ENCODE measurements at regions not wholly inside any gene's neighbourhood (a gene's known extent, or its start where the extent isn't known, plus 50 kb on each side); places are given as distances from the start of the nearest gene placed in this dataset.

GRCh38 chr5:174204535-174205313 lies 159.2 kb downstream of the NSG2 start:
- TF ChIP-seq GATA1 (IDR thresholded peaks at IDR 0.05; ENCODE audit: low read depth, low read length) (no peak), POLR2A (IDR thresholded peaks at IDR 0.05; ENCODE audit: low read length) (no peak)
- no peak for DNase-seq

GRCh38 chr5:174205939-174206338 lies 160.4 kb downstream of the NSG2 start:
- DNase-seq: no peak
- TF ChIP-seq GATA1 (IDR thresholded peaks at IDR 0.05; ENCODE audit: low read depth, low read length): no peak
- TF ChIP-seq POLR2A (IDR thresholded peaks at IDR 0.05; ENCODE audit: low read length): no peak

- DNase-seq: no peak
- TF ChIP-seq GATA1 (IDR thresholded peaks at IDR 0.05; ENCODE audit: low read depth, low read length): no peak
- no peak for TF ChIP-seq POLR2A (IDR thresholded peaks at IDR 0.05; ENCODE audit: low read length)
Observed at GRCh38 chr5:174210596-174211276, 165.2 kb downstream of the NSG2 start.

GRCh38 chr5:174211277-174211626 lies 165.7 kb downstream of the NSG2 start:
- no peak for DNase-seq
- no peak for TF ChIP-seq POLR2A (IDR thresholded peaks at IDR 0.05; ENCODE audit: low read length)

GRCh38 chr5:174217527-174217926 lies 172.0 kb downstream of the NSG2 start:
- no peak for TF ChIP-seq GATA1 (IDR thresholded peaks at IDR 0.05; ENCODE audit: low read depth, low read length)
- no peak for TF ChIP-seq POLR2A (IDR thresholded peaks at IDR 0.05; ENCODE audit: low read length)
- DNase-seq: no peak

- TF ChIP-seq GATA1 (IDR thresholded peaks at IDR 0.05; ENCODE audit: low read depth, low read length) (no peak), POLR2A (IDR thresholded peaks at IDR 0.05; ENCODE audit: low read length) (no peak)
- no peak for DNase-seq
Observed at GRCh38 chr5:174218162-174218561, 172.7 kb downstream of the NSG2 start.

GRCh38 chr5:174220417-174220816 lies 174.9 kb downstream of the NSG2 start:
- DNase-seq: no peak
- TF ChIP-seq POLR2A (IDR thresholded peaks at IDR 0.05; ENCODE audit: low read length): no peak
- TF ChIP-seq GATA1 (IDR thresholded peaks at IDR 0.05; ENCODE audit: low read depth, low read length): no peak

- TF ChIP-seq POLR2A (IDR thresholded peaks at IDR 0.05; ENCODE audit: low read length) (no peak), GATA1 (IDR thresholded peaks at IDR 0.05; ENCODE audit: low read depth, low read length) (no peak)
- DNase-seq: no peak
Observed at GRCh38 chr5:174221436-174221835, 175.9 kb downstream of the NSG2 start.

GRCh38 chr5:174221946-174222345 lies 176.4 kb downstream of the NSG2 start:
- TF ChIP-seq GATA1 (IDR thresholded peaks at IDR 0.05; ENCODE audit: low read depth, low read length) (no peak), POLR2A (IDR thresholded peaks at IDR 0.05; ENCODE audit: low read length) (no peak)
- DNase-seq: no peak

GRCh38 chr5:174222891-174223290 lies 177.4 kb downstream of the NSG2 start:
- no peak for DNase-seq
- no peak for TF ChIP-seq GATA1 (IDR thresholded peaks at IDR 0.05; ENCODE audit: low read depth, low read length)
- TF ChIP-seq POLR2A (IDR thresholded peaks at IDR 0.05; ENCODE audit: low read length): no peak

- TF ChIP-seq GATA1 (IDR thresholded peaks at IDR 0.05; ENCODE audit: low read depth, low read length) (no peak), POLR2A (IDR thresholded peaks at IDR 0.05; ENCODE audit: low read length) (no peak)
- no peak for DNase-seq
Observed at GRCh38 chr5:174223355-174223754, 177.8 kb downstream of the NSG2 start.

- TF ChIP-seq GATA1 (IDR thresholded peaks at IDR 0.05; ENCODE audit: low read depth, low read length) (no peak), POLR2A (IDR thresholded peaks at IDR 0.05; ENCODE audit: low read length) (no peak)
- no peak for DNase-seq
Observed at GRCh38 chr5:174229068-174229467, 183.6 kb downstream of the NSG2 start.

- no peak for DNase-seq
- TF ChIP-seq GATA1 (IDR thresholded peaks at IDR 0.05; ENCODE audit: low read depth, low read length) (no peak), POLR2A (IDR thresholded peaks at IDR 0.05; ENCODE audit: low read length) (no peak)
Observed at GRCh38 chr5:174229514-174230370, 184.2 kb downstream of the NSG2 start.

- DNase-seq: no peak
- TF ChIP-seq GATA1 (IDR thresholded peaks at IDR 0.05; ENCODE audit: low read depth, low read length) (no peak), POLR2A (IDR thresholded peaks at IDR 0.05; ENCODE audit: low read length) (no peak)
Observed at GRCh38 chr5:174231956-174232487, 186.5 kb downstream of the NSG2 start.

Measured in erythroblast (primary cell).